ENCODE measurements at regions not wholly inside any gene's neighbourhood (a gene's known extent, or its start where the extent isn't known, plus 50 kb on each side); places are given as distances from the start of the nearest gene placed in this dataset.

DNA sequence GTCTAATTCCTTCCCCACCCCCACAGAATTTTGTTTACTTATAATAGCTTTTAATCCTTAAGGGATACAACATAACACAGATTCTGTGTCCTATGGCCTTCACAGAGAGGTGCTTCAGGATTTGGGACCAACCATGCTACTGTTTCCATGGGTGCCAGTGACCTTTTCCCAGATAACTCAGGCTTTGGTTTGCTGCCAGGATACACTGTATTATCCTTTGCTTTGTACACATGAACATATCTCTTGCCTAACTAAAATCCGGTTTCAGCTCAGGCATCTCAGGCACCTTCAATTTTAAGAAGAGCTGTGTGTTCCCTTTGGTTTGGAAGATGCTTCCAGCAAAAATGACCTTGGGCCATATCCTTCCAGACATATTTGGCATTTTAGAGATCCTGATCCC is 428.4 kb upstream of the CDH5 start:
- intact Hi-C loops (cut with DNase I), result no loop called here
- Histone ChIP-seq H3K27ac (no peak overlapping the region), H3K9me3 (no peaks in the 10 kb centered on the region), H3K36me3 (replicated peaks in 1 of 2; ENCODE audit: insufficient read depth in 1 of 2, low read depth in 2 of 2) (no peaks in the 10 kb centered on the region), H3K27me3 (no peaks in the 10 kb centered on the region), H3K4me1 (no peaks in the 10 kb centered on the region), H3K4me3 (no peak overlapping the region)
- 23 to 41% methylated on average over 1 of the region's 1 CpG for WGBS, 2 donors
- TF ChIP-seq POLR2A (IDR thresholded peaks at IDR 0.05), result no peak
- TF ChIP-seq, protein P1, sequence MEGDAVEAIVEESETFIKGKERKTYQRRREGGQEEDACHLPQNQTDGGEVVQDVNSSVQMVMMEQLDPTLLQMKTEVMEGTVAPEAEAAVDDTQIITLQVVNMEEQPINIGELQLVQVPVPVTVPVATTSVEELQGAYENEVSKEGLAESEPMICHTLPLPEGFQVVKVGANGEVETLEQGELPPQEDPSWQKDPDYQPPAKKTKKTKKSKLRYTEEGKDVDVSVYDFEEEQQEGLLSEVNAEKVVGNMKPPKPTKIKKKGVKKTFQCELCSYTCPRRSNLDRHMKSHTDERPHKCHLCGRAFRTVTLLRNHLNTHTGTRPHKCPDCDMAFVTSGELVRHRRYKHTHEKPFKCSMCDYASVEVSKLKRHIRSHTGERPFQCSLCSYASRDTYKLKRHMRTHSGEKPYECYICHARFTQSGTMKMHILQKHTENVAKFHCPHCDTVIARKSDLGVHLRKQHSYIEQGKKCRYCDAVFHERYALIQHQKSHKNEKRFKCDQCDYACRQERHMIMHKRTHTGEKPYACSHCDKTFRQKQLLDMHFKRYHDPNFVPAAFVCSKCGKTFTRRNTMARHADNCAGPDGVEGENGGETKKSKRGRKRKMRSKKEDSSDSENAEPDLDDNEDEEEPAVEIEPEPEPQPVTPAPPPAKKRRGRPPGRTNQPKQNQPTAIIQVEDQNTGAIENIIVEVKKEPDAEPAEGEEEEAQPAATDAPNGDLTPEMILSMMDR (IDR thresholded peaks at IDR 0.05), result no peak
- no peak for DNase-seq
- ATAC-seq, result no peak

DNA sequence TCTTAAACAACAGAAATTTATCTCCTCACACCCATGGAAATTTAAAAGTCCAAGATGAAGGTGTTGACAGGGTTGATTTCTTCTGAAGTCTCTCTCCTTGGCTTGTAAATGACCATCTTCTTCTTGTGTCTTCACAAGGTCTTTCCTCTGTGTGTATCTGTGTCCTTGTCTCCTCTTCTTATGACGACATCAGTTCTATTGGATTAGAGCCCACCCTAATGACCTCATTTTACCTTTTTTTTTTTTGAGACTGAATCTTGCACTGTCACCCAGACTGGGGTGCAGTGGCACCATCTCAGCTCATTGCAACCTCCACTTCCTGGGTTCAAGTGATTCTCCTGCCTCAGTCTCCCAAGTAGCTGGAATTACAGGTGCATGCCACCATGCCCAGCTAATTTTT is 429.0 kb upstream of the CDH5 start:
- H3K27ac ChIP-seq, result no peak overlapping the region
- intact Hi-C loops (cut with DNase I), result no loop called here
- H3K4me3 ChIP-seq, result no peak overlapping the region
- no peaks in the 10 kb centered on the region for H3K36me3 ChIP-seq (replicated peaks in 1 of 2; ENCODE audit: insufficient read depth in 1 of 2, low read depth in 2 of 2)
- no peak for ATAC-seq
- DNase-seq, result no peak
- 68 to 93% methylated on average over 1 of the region's 1 CpG for WGBS, 2 donors
- TF ChIP-seq, protein P1 (IDR thresholded peaks at IDR 0.05), result no peak
- no peak for TF ChIP-seq POLR2A (IDR thresholded peaks at IDR 0.05)
- no peaks in the 10 kb centered on the region for H3K4me1 ChIP-seq
- H3K27me3 ChIP-seq, result no peaks in the 10 kb centered on the region
- no peaks in the 10 kb centered on the region for H3K9me3 ChIP-seq

DNA sequence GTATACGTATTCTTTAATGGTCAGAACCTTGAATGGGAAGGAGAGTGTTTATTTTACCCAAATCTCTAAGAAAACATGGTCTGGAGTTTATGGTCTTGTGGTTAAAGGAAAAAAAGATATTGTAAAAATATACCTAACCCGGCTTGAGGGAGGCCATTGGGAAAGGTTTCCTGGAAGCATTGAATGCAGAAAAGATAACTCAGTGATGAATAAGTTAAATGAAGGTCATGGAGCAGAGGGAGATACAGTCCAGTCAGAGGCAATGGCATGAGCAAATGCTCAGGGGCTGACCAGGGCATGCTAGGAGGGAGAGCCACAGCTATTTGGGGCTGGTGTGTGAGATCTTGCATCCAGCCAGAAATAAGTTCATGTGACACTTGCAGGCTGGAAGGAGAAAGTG is 430.4 kb upstream of the CDH5 start:
- Histone ChIP-seq H3K27ac (no peak overlapping the region), H3K36me3 (replicated peaks in 1 of 2; ENCODE audit: insufficient read depth in 1 of 2, low read depth in 2 of 2) (no peaks in the 10 kb centered on the region), H3K27me3 (no peaks in the 10 kb centered on the region), H3K9me3 (no peaks in the 10 kb centered on the region), H3K4me1 (no peaks in the 10 kb centered on the region), H3K4me3 (no peak overlapping the region)
- intact Hi-C loops (cut with DNase I), result no loop called here
- ATAC-seq, result no peak
- TF ChIP-seq, protein P1 (IDR thresholded peaks at IDR 0.05), result no peak
- no peak for TF ChIP-seq POLR2A (IDR thresholded peaks at IDR 0.05)
- WGBS, 2 donors, result 63 to 82% methylated on average over 2 of the region's 2 CpGs
- DNase-seq, result no peak

DNA sequence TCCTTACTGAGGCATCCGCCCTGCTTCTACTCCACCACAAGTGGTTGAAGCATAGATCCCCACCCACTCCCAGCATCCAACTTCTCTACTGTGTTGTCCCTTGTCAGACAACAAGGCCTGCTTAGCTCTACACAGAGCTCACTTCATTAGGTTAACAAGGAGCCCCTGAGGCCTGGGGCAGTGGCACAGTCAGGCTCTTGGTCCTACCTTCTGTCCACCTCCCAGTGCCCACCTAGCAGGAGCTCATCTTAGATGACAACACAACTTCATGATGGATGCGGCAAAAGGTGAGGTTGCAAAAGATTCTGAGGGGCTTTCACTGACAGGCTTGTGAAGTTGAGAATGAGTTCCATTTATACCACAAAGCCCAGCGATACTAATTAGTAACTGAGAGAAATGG is 432.0 kb upstream of the CDH5 start:
- no peaks in the 10 kb centered on the region for H3K9me3 ChIP-seq
- DNase-seq (no peak), ATAC-seq (no peak)
- intact Hi-C loops (cut with DNase I), result no loop called here
- no peak overlapping the region for H3K27ac ChIP-seq
- H3K27me3 ChIP-seq, result no peaks in the 10 kb centered on the region
- no peaks in the 10 kb centered on the region for H3K36me3 ChIP-seq (replicated peaks in 1 of 2; ENCODE audit: insufficient read depth in 1 of 2, low read depth in 2 of 2)
- H3K4me1 ChIP-seq, result no peaks in the 10 kb centered on the region
- 85% methylated on average over 3 of the region's 3 CpGs for WGBS, 2 donors
- TF ChIP-seq, protein P1 (IDR thresholded peaks at IDR 0.05), result no peak
- TF ChIP-seq POLR2A (IDR thresholded peaks at IDR 0.05), result no peak
- no peak overlapping the region for H3K4me3 ChIP-seq

DNA sequence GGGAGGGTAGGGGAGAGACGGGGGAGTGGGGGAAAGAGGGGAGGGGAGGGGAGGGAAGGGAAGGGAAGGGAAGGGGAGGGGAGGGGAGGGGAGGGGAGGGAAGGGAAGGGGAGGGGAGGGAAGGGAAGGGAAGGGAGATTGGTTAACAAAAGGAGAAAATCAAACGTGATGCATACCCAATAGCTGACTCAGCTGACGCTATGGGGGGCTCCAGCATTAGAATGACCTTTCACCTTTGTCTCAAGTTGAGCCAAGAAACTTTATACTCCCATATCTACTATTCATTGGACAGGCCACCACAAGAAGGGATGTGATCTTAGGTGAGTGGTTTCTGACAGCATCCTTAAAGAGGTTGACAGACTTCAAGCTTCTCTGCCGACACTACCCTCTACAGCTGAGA is 432.8 kb upstream of the CDH5 start:
- Histone ChIP-seq H3K9me3 (no peaks in the 10 kb centered on the region), H3K4me1 (no peaks in the 10 kb centered on the region), H3K36me3 (replicated peaks in 1 of 2; ENCODE audit: insufficient read depth in 1 of 2, low read depth in 2 of 2) (no peaks in the 10 kb centered on the region), H3K27me3 (no peaks in the 10 kb centered on the region), H3K4me3 (no peak overlapping the region), H3K27ac (no peak overlapping the region)
- WGBS, 2 donors, result 59 to 63% methylated on average over 4 of the region's 4 CpGs
- no peak for ATAC-seq
- TF ChIP-seq, protein P1 (IDR thresholded peaks at IDR 0.05), result no peak
- TF ChIP-seq POLR2A (IDR thresholded peaks at IDR 0.05), result no peak
- intact Hi-C loops (cut with DNase I), result no loop called here
- no peak for DNase-seq
